ENCODE measurements at regions not wholly inside any gene's neighbourhood (a gene's known extent, or its start where the extent isn't known, plus 50 kb on each side); places are given as distances from the start of the nearest gene placed in this dataset.
A peak's percentile ranks its signal among the peaks of the same experiment; 100 is the strongest.

- Histone ChIP-seq H3K79me2 (ENCODE audit: insufficient read depth, low read length) (no peaks in the 10 kb centered on the region), H3K9me3 (ENCODE audit: low read depth, low read length) (no peaks in the 10 kb centered on the region), H2AFZ (ENCODE audit: low read length) (peak overlapping the region; percentile 24), H4K20me1 (ENCODE audit: insufficient read depth, low read length) (no peaks in the 10 kb centered on the region), H3K4me2 (ENCODE audit: insufficient read depth, low read length) (peak overlapping the region; percentile 67), H3K27ac (ENCODE audit: low read depth, low read length) (peak overlapping the region; percentile 93), H3K4me3 (ENCODE audit: insufficient read depth, low read length) (peak overlapping the region; percentile 17), H3K4me1 (ENCODE audit: insufficient read depth, low read length) (peaks cover 80% of the 10 kb centered on the region), H3K27me3 (ENCODE audit: insufficient read depth, low read length) (no peaks in the 10 kb centered on the region), H3K36me3 (ENCODE audit: insufficient read depth, low read length) (no peaks in the 10 kb centered on the region)
- no peak for DNase-seq (ENCODE audit: insufficient read length, low spot score, missing footprints)
- no peak for TF ChIP-seq CTCF (IDR thresholded peaks at IDR 0.05; ENCODE audit: extremely low read depth, low read depth, low read length)
Observed at GRCh38 chr2:207257251-207258250, 91.8 kb upstream of the KLF7 start.

GRCh38 chr2:207258263-207258991 lies 92.7 kb upstream of the KLF7 start:
- Histone ChIP-seq H2AFZ (ENCODE audit: low read length) (peak overlapping the region; percentile 24), H3K79me2 (ENCODE audit: insufficient read depth, low read length) (no peaks in the 10 kb centered on the region), H4K20me1 (ENCODE audit: insufficient read depth, low read length) (no peaks in the 10 kb centered on the region), H3K27me3 (ENCODE audit: insufficient read depth, low read length) (no peaks in the 10 kb centered on the region), H3K9me3 (ENCODE audit: low read depth, low read length) (no peaks in the 10 kb centered on the region), H3K27ac (ENCODE audit: low read depth, low read length) (peak overlapping the region; percentile 93), H3K4me3 (ENCODE audit: insufficient read depth, low read length) (peak overlapping the region; percentile 17), H3K4me1 (ENCODE audit: insufficient read depth, low read length) (peaks cover 73% of the 10 kb centered on the region), H3K36me3 (ENCODE audit: insufficient read depth, low read length) (no peaks in the 10 kb centered on the region), H3K4me2 (ENCODE audit: insufficient read depth, low read length) (peak overlapping the region; percentile 67)
- TF ChIP-seq CTCF (IDR thresholded peaks at IDR 0.05; ENCODE audit: extremely low read depth, low read depth, low read length): no peak
- peak; percentile 89 for DNase-seq (ENCODE audit: insufficient read length, low spot score, missing footprints)

GRCh38 chr2:207260021-207260420 lies 94.3 kb upstream of the KLF7 start:
- no peaks in the 10 kb centered on the region for H3K79me2 ChIP-seq (ENCODE audit: insufficient read depth, low read length)
- no peak overlapping the region for H3K4me2 ChIP-seq (ENCODE audit: insufficient read depth, low read length)
- TF ChIP-seq CTCF (IDR thresholded peaks at IDR 0.05; ENCODE audit: extremely low read depth, low read depth, low read length): no peak
- H3K27me3 ChIP-seq (ENCODE audit: insufficient read depth, low read length): no peaks in the 10 kb centered on the region
- H3K4me1 ChIP-seq (ENCODE audit: insufficient read depth, low read length): peaks cover 58% of the 10 kb centered on the region
- no peaks in the 10 kb centered on the region for H3K9me3 ChIP-seq (ENCODE audit: low read depth, low read length)
- DNase-seq (ENCODE audit: insufficient read length, low spot score, missing footprints): no peak
- no peak overlapping the region for H3K4me3 ChIP-seq (ENCODE audit: insufficient read depth, low read length)
- no peaks in the 10 kb centered on the region for H3K36me3 ChIP-seq (ENCODE audit: insufficient read depth, low read length)
- H2AFZ ChIP-seq (ENCODE audit: low read length): no peak overlapping the region
- H4K20me1 ChIP-seq (ENCODE audit: insufficient read depth, low read length): no peaks in the 10 kb centered on the region
- no peak overlapping the region for H3K27ac ChIP-seq (ENCODE audit: low read depth, low read length)

- H3K4me2 ChIP-seq (ENCODE audit: insufficient read depth, low read length): no peak overlapping the region
- no peaks in the 10 kb centered on the region for H3K79me2 ChIP-seq (ENCODE audit: insufficient read depth, low read length)
- no peak for TF ChIP-seq CTCF (IDR thresholded peaks at IDR 0.05; ENCODE audit: extremely low read depth, low read depth, low read length)
- H3K4me1 ChIP-seq (ENCODE audit: insufficient read depth, low read length): peaks cover 48% of the 10 kb centered on the region
- H4K20me1 ChIP-seq (ENCODE audit: insufficient read depth, low read length): no peaks in the 10 kb centered on the region
- no peaks in the 10 kb centered on the region for H3K27me3 ChIP-seq (ENCODE audit: insufficient read depth, low read length)
- peak; percentile 66 for DNase-seq (ENCODE audit: insufficient read length, low spot score, missing footprints)
- no peaks in the 10 kb centered on the region for H3K9me3 ChIP-seq (ENCODE audit: low read depth, low read length)
- no peak overlapping the region for H3K4me3 ChIP-seq (ENCODE audit: insufficient read depth, low read length)
- no peak overlapping the region for H2AFZ ChIP-seq (ENCODE audit: low read length)
- no peaks in the 10 kb centered on the region for H3K36me3 ChIP-seq (ENCODE audit: insufficient read depth, low read length)
- H3K27ac ChIP-seq (ENCODE audit: low read depth, low read length): no peak overlapping the region
Observed at GRCh38 chr2:207260947-207261346, 95.2 kb upstream of the KLF7 start.

Measured in osteoblast (primary cell).